Kidney (tissue), 13 donors: ENCODE measurements at regions not wholly inside any gene's neighbourhood (a gene's known extent, or its start where the extent isn't known, plus 50 kb on each side); places are given as distances from the start of the nearest gene placed in this dataset.

Experiments
- DNase-seq, 5 donors: peaks; one replicate each; pipeline ENCODE4 v3.0.0-alpha.2; 2013 to 2020
- FAIRE-seq: peaks from 2 replicates; lab custom pipeline; 2012; peaks lifted over from hg19 to GRCh38; lab: Jason Lieb, UNC
- H3K27ac ChIP-seq, 2 donors: one replicate each; pipeline ENCODE4 v1.7.0; 2013; ENCODE audit warnings: low read depth in 2 of 2, low read length in 2 of 2, inconsistent platforms in 1 of 2
- H3K27me3 ChIP-seq: one replicate; pipeline ENCODE4 v1.7.1; 2013; ENCODE audit warnings: low read length, inconsistent platforms; ENCODE audit not compliant: control insufficient read depth, insufficient read depth
- H3K36me3 ChIP-seq, 3 donors: one replicate each; pipeline versions ENCODE4 v1.7.0 to v1.7.1; 2013; ENCODE audit warnings: low read length in 3 of 3, control low read depth in 1 of 3, inconsistent platforms in 1 of 3; ENCODE audit not compliant: insufficient read depth in 3 of 3, control insufficient read depth in 2 of 3
- H3K4me1 ChIP-seq, 3 donors: one replicate each; pipeline versions ENCODE4 v1.7.0 to v1.7.1; 2013; ENCODE audit warnings: low read length in 3 of 3, inconsistent platforms in 1 of 3, low read depth in 1 of 3; ENCODE audit not compliant: control insufficient read depth in 2 of 3, insufficient read depth in 2 of 3
- H3K4me3 ChIP-seq, 3 donors: one replicate each; pipeline versions ENCODE4 v1.7.0 to v1.8.1; 2013; ENCODE audit warnings: low read length in 3 of 3, control low read depth in 1 of 3, inconsistent platforms in 1 of 3
- H3K9ac ChIP-seq, 3 donors: one replicate each; pipeline versions ENCODE4 v1.7.0 to v1.7.1; 2013; ENCODE audit warnings: low read length in 3 of 3, control low read depth in 1 of 3, inconsistent platforms in 1 of 3
- H3K9me3 ChIP-seq, 3 donors: one replicate each; pipeline versions ENCODE4 v1.7.0 to v1.7.1; 2013; ENCODE audit warnings: low read length in 3 of 3, control low read depth in 1 of 3, inconsistent platforms in 1 of 3; ENCODE audit not compliant: control insufficient read depth in 2 of 3, insufficient read depth in 1 of 3
- intact Hi-C: fragments of 100-400 bp; cut with DNase I; formaldehyde crosslinking; loops from one replicate; pipeline ENCODE4 v1.11.1; 2022
- TF ChIP-seq, protein P1 (sequence below): IDR thresholded peaks from 3 replicates; pipeline ENCODE4 v1.5.1; 2012; ENCODE audit warnings: mild to moderate bottlenecking, moderate library complexity, borderline replicate concordance; ENCODE audit not compliant: insufficient read depth; ENCODE audit errors: extremely low read depth
- donor health status: control.
- donor health status: control.
- donor health status: control.
- donor health status: control.
- donor health status: control.
- donor health status: DM: yes; HTN: yes; CAD: no.
- donor health status: Normal renal cell carcinoma (clear cell type).

DNA sequence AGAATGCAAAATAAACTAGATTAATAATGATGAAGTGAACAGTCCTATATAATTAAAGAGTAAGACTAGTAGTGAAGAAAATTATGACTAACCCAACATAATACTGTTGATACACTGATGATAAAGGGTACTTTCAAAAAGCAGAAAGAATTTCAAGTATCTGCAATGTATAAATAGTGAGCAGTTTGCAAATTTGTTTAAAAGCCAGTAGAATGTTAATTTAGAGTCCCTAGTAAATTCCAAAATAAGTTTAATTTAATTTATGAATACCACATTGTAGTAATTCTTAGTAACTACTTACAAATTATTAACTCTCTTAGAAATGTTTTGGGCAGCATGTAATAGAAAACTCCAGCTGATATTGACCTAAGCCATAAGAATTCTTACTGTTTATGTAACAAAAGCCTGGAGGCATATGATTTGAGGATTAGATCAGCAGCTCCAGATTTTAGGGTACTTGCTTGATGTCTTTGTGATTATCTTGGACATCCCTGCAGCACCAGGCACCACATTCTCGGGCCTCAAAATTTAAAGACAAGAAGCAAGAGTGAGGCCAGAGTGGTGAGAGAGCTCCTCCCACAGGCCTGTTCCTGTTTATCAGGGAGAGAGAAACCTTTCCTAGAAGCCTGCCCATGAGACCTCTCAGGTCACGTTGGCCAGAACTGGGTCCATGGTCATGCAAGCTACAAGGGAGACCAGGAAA, 67.6 kb upstream of the TDRD3 start:
- no peak for FAIRE-seq
- Histone ChIP-seq H3K27ac (no peak overlapping the region), H3K4me3 (no peak overlapping the region), H3K27me3 (no peaks in the 10 kb centered on the region), H3K36me3 (no peaks in the 10 kb centered on the region), H3K4me1 (peaks cover 0 to 11% (median 5%) of the 10 kb centered on the region in 3 donors), H3K9ac (no peak overlapping the region), H3K9me3 (no peaks in the 10 kb centered on the region)
- TF ChIP-seq, protein P1, sequence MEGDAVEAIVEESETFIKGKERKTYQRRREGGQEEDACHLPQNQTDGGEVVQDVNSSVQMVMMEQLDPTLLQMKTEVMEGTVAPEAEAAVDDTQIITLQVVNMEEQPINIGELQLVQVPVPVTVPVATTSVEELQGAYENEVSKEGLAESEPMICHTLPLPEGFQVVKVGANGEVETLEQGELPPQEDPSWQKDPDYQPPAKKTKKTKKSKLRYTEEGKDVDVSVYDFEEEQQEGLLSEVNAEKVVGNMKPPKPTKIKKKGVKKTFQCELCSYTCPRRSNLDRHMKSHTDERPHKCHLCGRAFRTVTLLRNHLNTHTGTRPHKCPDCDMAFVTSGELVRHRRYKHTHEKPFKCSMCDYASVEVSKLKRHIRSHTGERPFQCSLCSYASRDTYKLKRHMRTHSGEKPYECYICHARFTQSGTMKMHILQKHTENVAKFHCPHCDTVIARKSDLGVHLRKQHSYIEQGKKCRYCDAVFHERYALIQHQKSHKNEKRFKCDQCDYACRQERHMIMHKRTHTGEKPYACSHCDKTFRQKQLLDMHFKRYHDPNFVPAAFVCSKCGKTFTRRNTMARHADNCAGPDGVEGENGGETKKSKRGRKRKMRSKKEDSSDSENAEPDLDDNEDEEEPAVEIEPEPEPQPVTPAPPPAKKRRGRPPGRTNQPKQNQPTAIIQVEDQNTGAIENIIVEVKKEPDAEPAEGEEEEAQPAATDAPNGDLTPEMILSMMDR = peak; percentile 60
- DNase-seq = peak in 4 of 5 donors; percentile 32 to 59 (median 38)
- intact Hi-C loops = no loop called here

DNA sequence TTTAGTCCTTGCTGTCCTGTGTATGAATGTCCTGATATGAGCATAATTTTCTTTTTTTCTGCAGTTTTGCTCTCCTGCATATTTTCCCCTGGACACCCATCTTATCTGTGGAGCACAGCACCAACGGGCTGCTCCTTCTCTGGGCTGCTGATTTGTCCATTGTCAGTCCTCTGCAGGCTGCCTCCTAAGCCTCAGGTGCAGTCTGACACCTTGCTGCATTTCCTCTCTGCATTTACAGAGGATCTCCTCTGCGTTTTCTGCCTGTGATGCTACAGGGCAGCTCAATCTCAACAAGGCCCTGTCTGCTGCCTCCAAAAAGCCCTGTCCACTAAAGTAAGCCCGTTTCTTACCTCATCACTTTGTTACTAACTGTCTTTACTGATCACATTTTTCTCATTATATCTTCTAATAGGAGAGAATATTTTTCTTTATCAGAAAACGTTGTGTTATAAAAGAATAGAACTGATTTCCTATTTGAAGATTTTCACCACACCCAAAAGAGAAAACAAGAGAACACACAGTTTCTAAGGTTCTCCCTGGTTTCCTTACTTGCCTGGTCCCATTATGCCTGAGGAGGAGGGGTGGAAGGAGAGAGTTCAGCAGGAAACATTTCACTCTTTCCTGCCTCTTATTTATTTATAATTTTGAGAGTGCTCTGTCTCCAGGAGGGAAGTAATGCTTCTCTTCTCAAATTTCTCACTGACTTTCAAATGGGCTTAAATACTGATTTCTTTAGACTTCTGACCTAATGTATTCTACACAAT, 65.6 kb upstream of the TDRD3 start:
- intact Hi-C loops = no loop called here

DNA sequence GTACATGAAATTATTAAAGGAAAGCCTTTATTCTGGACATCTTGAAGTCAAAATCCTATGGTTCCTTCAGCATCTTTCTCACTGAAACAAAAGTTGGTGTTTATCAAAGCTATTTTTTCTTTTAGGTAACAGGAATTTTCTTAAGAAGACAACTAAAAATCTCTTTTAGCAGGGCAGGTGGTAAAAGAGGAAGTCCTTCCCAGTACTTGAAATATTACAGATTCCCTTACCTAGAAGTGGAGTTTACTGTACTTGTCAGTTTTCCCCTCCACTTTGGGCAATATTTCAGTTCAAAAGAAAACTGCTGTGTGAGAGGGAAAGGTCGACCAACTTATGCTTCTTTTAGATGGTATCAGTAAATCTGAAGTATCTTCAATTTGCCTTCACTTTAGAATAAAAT, 64.3 kb upstream of the TDRD3 start:
- no peak overlapping the region for H3K9ac ChIP-seq
- DNase-seq (no peak), FAIRE-seq (no peak)
- no peaks in the 10 kb centered on the region for H3K36me3 ChIP-seq
- no peaks in the 10 kb centered on the region for H3K9me3 ChIP-seq
- H3K27me3 ChIP-seq = no peaks in the 10 kb centered on the region
- TF ChIP-seq, protein P1 = no peak
- intact Hi-C loops = no loop called here
- no peak overlapping the region for H3K4me3 ChIP-seq
- H3K4me1 ChIP-seq = peaks cover 0 to 10% (median 0%) of the 10 kb centered on the region in 3 donors
- no peak overlapping the region for H3K27ac ChIP-seq

More for the DNA sequence above, 65.6 kb upstream of the TDRD3 start:
- H3K27ac ChIP-seq = no peak overlapping the region
- H3K36me3 ChIP-seq = no peaks in the 10 kb centered on the region
- DNase-seq (no peak), FAIRE-seq (no peak)
- H3K9me3 ChIP-seq = no peaks in the 10 kb centered on the region
- H3K27me3 ChIP-seq = no peaks in the 10 kb centered on the region
- H3K9ac ChIP-seq = no peak overlapping the region
- H3K4me3 ChIP-seq = no peak overlapping the region
- TF ChIP-seq, protein P1 = no peak
- H3K4me1 ChIP-seq = peaks cover 0 to 10% (median 3%) of the 10 kb centered on the region in 3 donors
